HG02798 (cell line): ENCODE measurements at regions not wholly inside any gene's neighbourhood (a gene's known extent, or its start where the extent isn't known, plus 50 kb on each side); places are given as distances from the start of the nearest gene placed in this dataset.

Experiments
- ATAC-seq: cut with Tn5 transposase; IDR thresholded peaks from one replicate; pipeline ENCODE4 v1.9.1; 2021; ENCODE audit warnings: mild to moderate bottlenecking; ENCODE audit not compliant: unreplicated experiment, poor library complexity

- ATAC-seq, result no peak
Measured at GRCh38 chr11:109734566-109734965, 312.6 kb downstream of the C11orf87 start.

GRCh38 chr11:109735128-109735527 lies 313.1 kb downstream of the C11orf87 start:
- no peak for ATAC-seq

- ATAC-seq, result no peak
Measured at GRCh38 chr11:109739379-109739778, 317.4 kb downstream of the C11orf87 start.

- no peak for ATAC-seq
Measured at GRCh38 chr11:109745996-109746625, 324.1 kb downstream of the C11orf87 start.

GRCh38 chr11:109747839-109748238 lies 325.8 kb downstream of the C11orf87 start:
- peak; percentile 45 for ATAC-seq

GRCh38 chr11:109749476-109749875 lies 327.5 kb downstream of the C11orf87 start:
- ATAC-seq, result no peak

- no peak for ATAC-seq
Measured at GRCh38 chr11:109750964-109751363, 329.0 kb downstream of the C11orf87 start.

- no peak for ATAC-seq
Measured at GRCh38 chr11:109752212-109752825, 330.3 kb downstream of the C11orf87 start.

- ATAC-seq, result no peak
Measured at GRCh38 chr11:109756521-109756920, 334.5 kb downstream of the C11orf87 start.

- ATAC-seq, result no peak
Measured at GRCh38 chr11:109756951-109757350, 335.0 kb downstream of the C11orf87 start.

- no peak for ATAC-seq
Measured at GRCh38 chr11:109762546-109762945, 330.6 kb upstream of the ZC3H12C start.

GRCh38 chr11:109765709-109766311 lies 327.4 kb upstream of the ZC3H12C start:
- ATAC-seq, result no peak

GRCh38 chr11:109769858-109770257 lies 323.3 kb upstream of the ZC3H12C start:
- no peak for ATAC-seq

- no peak for ATAC-seq
Measured at GRCh38 chr11:109770323-109770722, 322.9 kb upstream of the ZC3H12C start.

- ATAC-seq, result no peak
Measured at GRCh38 chr11:109772892-109773291, 320.3 kb upstream of the ZC3H12C start.

- no peak for ATAC-seq
Measured at GRCh38 chr11:109775686-109776085, 317.5 kb upstream of the ZC3H12C start.

- no peak for ATAC-seq
Measured at GRCh38 chr11:109783014-109783413, 310.2 kb upstream of the ZC3H12C start.

- ATAC-seq, result peak; percentile 94
Measured at GRCh38 chr11:109783840-109784239, 309.4 kb upstream of the ZC3H12C start.

- no peak for ATAC-seq
Measured at GRCh38 chr11:109784536-109784935, 308.7 kb upstream of the ZC3H12C start.

GRCh38 chr11:109785198-109785597 lies 308.0 kb upstream of the ZC3H12C start:
- ATAC-seq, result no peak

- ATAC-seq, result no peak
Measured at GRCh38 chr11:109785714-109786113, 307.5 kb upstream of the ZC3H12C start.
